ENCODE measurements at regions not wholly inside any gene's neighbourhood (a gene's known extent, or its start where the extent isn't known, plus 50 kb on each side); places are given as distances from the start of the nearest gene placed in this dataset.
A peak's percentile ranks its signal among the peaks of the same experiment; 100 is the strongest.

GRCh38 chr5:23405316-23406068, 101.9 kb upstream of the PRDM9 start:
- Histone ChIP-seq H3K36me3 (ENCODE audit: insufficient read depth) (no peaks in the 10 kb centered on the region), H3K4me3 (ENCODE audit: low read depth, low read length) (no peak overlapping the region), H3K4me1 (ENCODE audit: insufficient read depth) (no peaks in the 10 kb centered on the region), H3K27ac (ENCODE audit: low read depth) (no peak overlapping the region)
- no peak for DNase-seq (ENCODE audit: extremely low spot score)
- WGBS = 92% methylated on average over 3 of the region's 3 CpGs

DNA sequence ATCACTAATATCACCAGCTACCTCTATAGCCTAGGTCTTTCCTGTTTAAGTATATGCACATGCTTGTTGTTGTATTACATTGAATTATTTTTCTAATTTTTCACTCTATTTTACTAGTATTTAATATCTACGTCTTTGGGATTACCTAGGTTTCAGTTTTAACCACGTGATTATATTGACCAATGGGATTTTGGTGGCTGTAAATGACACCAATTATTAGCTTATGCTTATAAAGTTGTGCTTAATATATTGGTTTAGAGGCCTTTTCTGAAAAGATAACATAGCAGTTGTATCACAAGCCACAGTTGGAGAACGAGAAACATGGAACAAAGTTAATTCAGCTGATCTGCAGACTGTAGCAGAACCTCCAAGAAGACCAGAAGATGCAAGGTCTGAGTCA, 104.8 kb upstream of the PRDM9 start:
- H3K27ac ChIP-seq (ENCODE audit: low read depth) = no peak overlapping the region
- WGBS = 81% methylated on average over 3 of the region's 3 CpGs

GRCh38 chr5:23400951-23401350, 106.5 kb upstream of the PRDM9 start:
- H3K36me3 ChIP-seq (ENCODE audit: insufficient read depth) = no peaks in the 10 kb centered on the region
- DNase-seq (ENCODE audit: extremely low spot score) = no peak
- H3K4me3 ChIP-seq (ENCODE audit: low read depth, low read length) = no peak overlapping the region
- WGBS = 85% methylated on average over 5 of the region's 5 CpGs
- H3K27ac ChIP-seq (ENCODE audit: low read depth) = no peak overlapping the region
- no peaks in the 10 kb centered on the region for H3K4me1 ChIP-seq (ENCODE audit: insufficient read depth)

More for the DNA sequence above, 104.8 kb upstream of the PRDM9 start:
- no peaks in the 10 kb centered on the region for H3K4me1 ChIP-seq (ENCODE audit: insufficient read depth)
- H3K36me3 ChIP-seq (ENCODE audit: insufficient read depth) = no peaks in the 10 kb centered on the region
- H3K4me3 ChIP-seq (ENCODE audit: low read depth, low read length) = no peak overlapping the region
- no peak for DNase-seq (ENCODE audit: extremely low spot score)

- Histone ChIP-seq H3K4me3 (ENCODE audit: low read depth, low read length) (no peak overlapping the region), H3K27ac (ENCODE audit: low read depth) (no peak overlapping the region), H3K4me1 (ENCODE audit: insufficient read depth) (no peaks in the 10 kb centered on the region), H3K36me3 (ENCODE audit: insufficient read depth) (no peaks in the 10 kb centered on the region)
- WGBS = 83% methylated on average over 2 of the region's 2 CpGs
- no peak for DNase-seq (ENCODE audit: extremely low spot score)
These were observed 111.1 kb upstream of the PRDM9 start for GRCh38 chr5:23396346-23396745.

- Histone ChIP-seq H3K36me3 (ENCODE audit: insufficient read depth) (no peaks in the 10 kb centered on the region), H3K4me1 (ENCODE audit: insufficient read depth) (no peaks in the 10 kb centered on the region), H3K27ac (ENCODE audit: low read depth) (no peak overlapping the region), H3K4me3 (ENCODE audit: low read depth, low read length) (no peak overlapping the region)
- 33% methylated on average over 4 of the region's 4 CpGs for WGBS
- peak; percentile 57 for DNase-seq (ENCODE audit: extremely low spot score)
These were observed 117.9 kb upstream of the PRDM9 start for GRCh38 chr5:23389291-23390101.

GRCh38 chr5:23385036-23385435, 122.4 kb upstream of the PRDM9 start:
- 51% methylated on average over 1 of the region's 1 CpG for WGBS
- no peaks in the 10 kb centered on the region for H3K36me3 ChIP-seq (ENCODE audit: insufficient read depth)
- H3K4me3 ChIP-seq (ENCODE audit: low read depth, low read length) = no peak overlapping the region
- no peaks in the 10 kb centered on the region for H3K4me1 ChIP-seq (ENCODE audit: insufficient read depth)
- no peak for DNase-seq (ENCODE audit: extremely low spot score)
- H3K27ac ChIP-seq (ENCODE audit: low read depth) = no peak overlapping the region

- Histone ChIP-seq H3K27ac (ENCODE audit: low read depth) (no peak overlapping the region), H3K36me3 (ENCODE audit: insufficient read depth) (no peaks in the 10 kb centered on the region), H3K4me3 (ENCODE audit: low read depth, low read length) (no peak overlapping the region), H3K4me1 (ENCODE audit: insufficient read depth) (no peaks in the 10 kb centered on the region)
- no peak for DNase-seq (ENCODE audit: extremely low spot score)
These were observed 135.2 kb upstream of the PRDM9 start for GRCh38 chr5:23372177-23372576.

GRCh38 chr5:23368393-23368792, 139.0 kb upstream of the PRDM9 start:
- no peaks in the 10 kb centered on the region for H3K36me3 ChIP-seq (ENCODE audit: insufficient read depth)
- WGBS = 61% methylated on average over 3 of the region's 3 CpGs
- DNase-seq (ENCODE audit: extremely low spot score) = no peak
- H3K4me3 ChIP-seq (ENCODE audit: low read depth, low read length) = no peak overlapping the region
- H3K27ac ChIP-seq (ENCODE audit: low read depth) = no peak overlapping the region
- no peaks in the 10 kb centered on the region for H3K4me1 ChIP-seq (ENCODE audit: insufficient read depth)

- no peak overlapping the region for H3K27ac ChIP-seq (ENCODE audit: low read depth)
- DNase-seq (ENCODE audit: extremely low spot score) = no peak
- no peak overlapping the region for H3K4me3 ChIP-seq (ENCODE audit: low read depth, low read length)
- no peaks in the 10 kb centered on the region for H3K4me1 ChIP-seq (ENCODE audit: insufficient read depth)
- WGBS = 16% methylated on average over 1 of the region's 1 CpG
- no peaks in the 10 kb centered on the region for H3K36me3 ChIP-seq (ENCODE audit: insufficient read depth)
These were observed 139.5 kb upstream of the PRDM9 start for GRCh38 chr5:23367874-23368273.

GRCh38 chr5:23353286-23353685, 154.1 kb upstream of the PRDM9 start:
- WGBS = 84% methylated on average over 3 of the region's 3 CpGs
- no peaks in the 10 kb centered on the region for H3K36me3 ChIP-seq (ENCODE audit: insufficient read depth)
- no peak for DNase-seq (ENCODE audit: extremely low spot score)
- H3K27ac ChIP-seq (ENCODE audit: low read depth) = no peak overlapping the region
- no peak overlapping the region for H3K4me3 ChIP-seq (ENCODE audit: low read depth, low read length)
- H3K4me1 ChIP-seq (ENCODE audit: insufficient read depth) = no peaks in the 10 kb centered on the region

DNA sequence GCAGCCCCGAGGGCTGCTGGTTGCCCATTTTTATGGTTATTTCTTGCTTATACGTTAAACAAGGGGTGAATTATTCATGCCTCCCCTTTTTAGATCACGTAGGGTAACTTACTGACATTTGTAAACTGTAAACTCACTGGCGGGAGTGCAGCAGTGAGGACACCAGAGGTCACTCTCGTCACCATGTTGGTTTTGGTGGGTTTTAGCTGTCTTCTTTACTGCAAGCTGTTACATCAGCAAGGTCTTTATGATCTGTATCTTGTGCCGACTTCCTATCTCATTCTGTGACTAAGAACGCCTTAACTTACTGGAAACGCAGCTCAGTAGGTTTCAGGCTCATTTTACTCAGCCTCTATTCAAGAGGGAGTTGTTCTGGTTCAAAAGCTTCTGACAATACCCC, 155.0 kb upstream of the PRDM9 start:
- WGBS = 59% methylated on average over 8 of the region's 8 CpGs
- DNase-seq (ENCODE audit: extremely low spot score) = no peak
- no peak overlapping the region for H3K27ac ChIP-seq (ENCODE audit: low read depth)

GRCh38 chr5:23343121-23343520, 164.3 kb upstream of the PRDM9 start:
- H3K4me1 ChIP-seq (ENCODE audit: insufficient read depth) = no peaks in the 10 kb centered on the region
- H3K4me3 ChIP-seq (ENCODE audit: low read depth, low read length) = no peak overlapping the region
- WGBS = 91% methylated on average over 2 of the region's 2 CpGs
- H3K36me3 ChIP-seq (ENCODE audit: insufficient read depth) = no peaks in the 10 kb centered on the region
- no peak for DNase-seq (ENCODE audit: extremely low spot score)
- H3K27ac ChIP-seq (ENCODE audit: low read depth) = no peak overlapping the region

More for the DNA sequence above, 155.0 kb upstream of the PRDM9 start:
- Histone ChIP-seq H3K36me3 (ENCODE audit: insufficient read depth) (no peaks in the 10 kb centered on the region), H3K4me3 (ENCODE audit: low read depth, low read length) (no peak overlapping the region), H3K4me1 (ENCODE audit: insufficient read depth) (no peaks in the 10 kb centered on the region)

- Histone ChIP-seq H3K4me1 (ENCODE audit: insufficient read depth) (no peaks in the 10 kb centered on the region), H3K36me3 (ENCODE audit: insufficient read depth) (no peaks in the 10 kb centered on the region), H3K27ac (ENCODE audit: low read depth) (no peak overlapping the region), H3K4me3 (ENCODE audit: low read depth, low read length) (no peak overlapping the region)
- DNase-seq (ENCODE audit: extremely low spot score) = no peak
- 14% methylated on average over 1 of the region's 1 CpG for WGBS
These were observed 174.7 kb upstream of the PRDM9 start for GRCh38 chr5:23332650-23333251.

GRCh38 chr5:23330726-23331125, 176.7 kb upstream of the PRDM9 start:
- H3K27ac ChIP-seq (ENCODE audit: low read depth) = no peak overlapping the region
- DNase-seq (ENCODE audit: extremely low spot score) = no peak
- WGBS = 84% methylated on average over 3 of the region's 3 CpGs

More at GRCh38 chr5:23330726-23331125, 176.7 kb upstream of the PRDM9 start:
- Histone ChIP-seq H3K4me3 (ENCODE audit: low read depth, low read length) (no peak overlapping the region), H3K4me1 (ENCODE audit: insufficient read depth) (no peaks in the 10 kb centered on the region), H3K36me3 (ENCODE audit: insufficient read depth) (no peaks in the 10 kb centered on the region)
